Trophoblast cell (in vitro differentiated cells and primary cell): ENCODE measurements at regions not wholly inside any gene's neighbourhood (a gene's known extent, or its start where the extent isn't known, plus 50 kb on each side); places are given as distances from the start of the nearest gene placed in this dataset.
"Not testable (repeated sequence)": the region's sequence is repeated elsewhere in the genome, so short reads cannot be mapped to it uniquely, and the experiment has no call there.

Experiments
- DNase-seq, 2 donors: peaks; one replicate each; pipeline ENCODE4 v3.0.0-alpha.2; 2016
- H2AFZ ChIP-seq: 2 replicates; pipeline ENCODE4 v1.6.1; 2013; ENCODE audit warnings: low read length, moderate library complexity, mild to moderate bottlenecking; ENCODE audit not compliant: insufficient read depth, poor library complexity
- H2AK5ac ChIP-seq: 2 replicates; pipeline ENCODE4 v1.6.1; 2013; ENCODE audit warnings: mild to moderate bottlenecking, low read length
- H2BK120ac ChIP-seq: 2 replicates; pipeline ENCODE4 v1.6.1; 2013; ENCODE audit warnings: low read length, mild to moderate bottlenecking, moderate library complexity; ENCODE audit not compliant: insufficient read depth, poor library complexity
- H2BK12ac ChIP-seq: 2 replicates; pipeline ENCODE4 v1.6.1; 2013; ENCODE audit warnings: mild to moderate bottlenecking, low read length, moderate library complexity
- H2BK5ac ChIP-seq: 2 replicates; pipeline ENCODE4 v1.6.1; 2013; ENCODE audit warnings: low read length, low read depth, moderate library complexity, mild to moderate bottlenecking; ENCODE audit not compliant: poor library complexity
- H3K14ac ChIP-seq: 2 replicates; pipeline ENCODE4 v1.6.1; 2013; ENCODE audit warnings: mild to moderate bottlenecking, low read length
- H3K18ac ChIP-seq: 2 replicates; pipeline ENCODE4 v1.6.1; 2013; ENCODE audit warnings: mild to moderate bottlenecking, low read length
- H3K23ac ChIP-seq: 2 replicates; pipeline ENCODE4 v1.6.1; 2013; ENCODE audit warnings: low read length
- H3K27ac ChIP-seq: 2 replicates; pipeline ENCODE4 v1.5.1; 2013; ENCODE audit warnings: low read depth, mild to moderate bottlenecking, inconsistent platforms, low read length, moderate library complexity
- H3K27me3 ChIP-seq: 2 replicates; pipeline ENCODE4 v1.6.1; 2013; ENCODE audit warnings: inconsistent platforms, mild to moderate bottlenecking, low read length, moderate library complexity; ENCODE audit not compliant: insufficient read depth
- H3K36me3 ChIP-seq, 2 experiments: 1 replicate in 1 of 2; 2 replicates in 1 of 2; pipeline ENCODE4 v1.6.1; 2013; ENCODE audit warnings: low read length in 2 of 2, mild to moderate bottlenecking in 2 of 2, moderate library complexity in 1 of 2; ENCODE audit not compliant: insufficient read depth in 2 of 2, control insufficient read depth in 1 of 2
- H3K4ac ChIP-seq: 2 replicates; pipeline ENCODE4 v1.6.1; 2013; ENCODE audit warnings: low read depth, mild to moderate bottlenecking, low read length, moderate library complexity
- H3K4me1 ChIP-seq, 2 experiments: 1 replicate in 1 of 2; 2 replicates in 1 of 2; pipeline ENCODE4 v1.6.1; 2013; ENCODE audit warnings: low read length in 2 of 2, mild to moderate bottlenecking in 2 of 2, moderate library complexity in 1 of 2; ENCODE audit not compliant: insufficient read depth in 2 of 2, control insufficient read depth in 1 of 2
- H3K4me2 ChIP-seq: 2 replicates; pipeline ENCODE4 v1.6.1; 2013; ENCODE audit warnings: inconsistent platforms, mild to moderate bottlenecking, low read length, moderate library complexity
- H3K4me3 ChIP-seq: 2 replicates; pipeline ENCODE4 v1.5.1; 2013; ENCODE audit warnings: mild to moderate bottlenecking, low read depth, low read length, inconsistent platforms
- H3K79me1 ChIP-seq: one replicate; pipeline ENCODE4 v1.6.1; 2013; ENCODE audit warnings: low read length
- H3K79me2 ChIP-seq: 2 replicates; pipeline ENCODE4 v1.6.1; 2013; ENCODE audit warnings: low read length, mild to moderate bottlenecking; ENCODE audit not compliant: control insufficient read depth, insufficient read depth, poor library complexity
- H3K9ac ChIP-seq: 2 replicates; pipeline ENCODE4 v1.6.1; 2013; ENCODE audit warnings: mild to moderate bottlenecking, low read length
- H3K9me3 ChIP-seq: 2 replicates; pipeline ENCODE4 v1.6.1; 2013; ENCODE audit warnings: low read depth, mild to moderate bottlenecking, control low read depth, inconsistent platforms, low read length; ENCODE audit not compliant: insufficient read depth
- H4K12ac ChIP-seq: 2 replicates; pipeline ENCODE4 v1.6.1; 2013; ENCODE audit warnings: low read depth, mild to moderate bottlenecking, low read length, moderate library complexity
- H4K8ac ChIP-seq: 2 replicates; pipeline ENCODE4 v1.6.1; 2013; ENCODE audit warnings: low read depth, mild to moderate bottlenecking, low read length, moderate library complexity
- H4K91ac ChIP-seq: one replicate; pipeline ENCODE4 v1.6.1; 2013; ENCODE audit warnings: low read depth, mild to moderate bottlenecking, low read length, moderate library complexity
- WGBS: extraction: QIAGEN DNeasy Blood & Tissue Kit; methylation state at CpG from one replicate; pipeline ENCODE4 v1.1.7; 2013; ENCODE audit warnings: missing lambda C conversion rate; ENCODE audit not compliant: insufficient read length, insufficient coverage; ENCODE audit errors: extremely low coverage; 5-methylcytosine and 5-hydroxymethylcytosine counted together

DNA sequence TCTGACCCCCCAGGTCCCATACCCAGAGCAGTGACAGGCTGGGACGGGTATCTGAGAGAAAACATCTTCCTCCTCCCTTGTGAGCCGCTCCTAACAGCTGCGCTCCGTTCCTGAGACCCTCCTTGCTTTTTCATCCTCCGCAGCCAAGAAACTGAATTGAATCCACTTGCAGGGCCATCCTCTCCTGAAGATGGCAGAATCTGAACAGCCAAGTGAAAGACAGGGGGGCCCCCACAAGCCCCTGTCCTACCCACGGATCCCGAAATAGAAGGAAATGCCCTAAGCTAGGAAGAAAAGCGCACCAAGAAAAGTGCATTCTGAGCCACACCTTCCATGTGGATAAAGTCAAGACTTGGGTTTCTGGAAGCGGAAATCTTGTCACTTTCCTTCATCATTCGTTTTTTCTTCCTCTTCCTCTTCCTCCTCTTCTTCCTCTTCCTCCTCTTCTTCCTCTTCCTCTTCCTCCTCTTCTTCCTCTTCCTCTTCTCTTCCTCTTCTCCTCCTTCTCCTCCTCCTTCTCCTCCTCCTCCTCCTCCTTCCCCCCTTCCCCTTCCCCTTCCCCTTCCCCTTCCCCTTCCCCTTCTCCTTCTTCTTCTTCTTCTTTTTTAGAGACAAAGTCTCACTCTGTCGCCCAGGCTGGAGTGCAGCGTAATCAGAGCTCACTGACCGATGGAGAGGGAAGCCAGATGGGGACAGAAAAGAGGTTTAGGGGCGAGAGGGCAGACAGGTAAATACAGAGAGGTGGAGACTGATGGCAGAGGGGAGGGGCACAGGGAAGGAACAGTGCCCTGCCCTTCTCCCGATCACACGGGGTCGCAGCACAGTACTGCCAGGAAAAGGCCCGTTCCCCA lies 86.0 kb upstream of the WWC2 start:
- Histone ChIP-seq H2BK5ac (no peak overlapping the region), H3K9ac (no peak overlapping the region), H3K18ac (no peak overlapping the region), H4K12ac (no peak overlapping the region), H3K4me2 (peak overlapping the region; percentile 51), H3K27me3 (no peaks in the 10 kb centered on the region), H3K79me2 (no peaks in the 10 kb centered on the region), H3K4me3 (no peak overlapping the region), H3K14ac (no peak overlapping the region), H2BK12ac (no peak overlapping the region), H2AFZ (no peak overlapping the region), H2BK120ac (no peak overlapping the region), H3K9me3 (no peaks in the 10 kb centered on the region), H3K4me1 (no peaks in the 10 kb centered on the region), H3K36me3 (no peaks in the 10 kb centered on the region), H3K4ac (no peak overlapping the region), H2AK5ac (no peak overlapping the region), H4K91ac (no peak overlapping the region), H4K8ac (no peak overlapping the region), H3K23ac (no peak overlapping the region), H3K79me1 (no peaks in the 10 kb centered on the region), H3K27ac (no peak overlapping the region)
- DNase-seq, result no peak
- no CpG with 5 or more reads among the region's 18 CpGs for WGBS

GRCh38 chr4:183011213-183011907 lies 87.7 kb upstream of the WWC2 start:
- Histone ChIP-seq H3K79me2 (no peaks in the 10 kb centered on the region), H2AFZ (no peak overlapping the region), H3K4me1 (no peaks in the 10 kb centered on the region), H3K9me3 (no peaks in the 10 kb centered on the region), H3K4me3 (no peak overlapping the region), H3K14ac (no peak overlapping the region), H3K79me1 (no peaks in the 10 kb centered on the region), H2BK12ac (no peak overlapping the region), H4K8ac (no peak overlapping the region), H3K23ac (no peak overlapping the region), H2BK5ac (no peak overlapping the region), H3K27ac (no peak overlapping the region), H3K4me2 (no peak overlapping the region), H3K4ac (no peak overlapping the region), H4K91ac (no peak overlapping the region), H3K36me3 (no peaks in the 10 kb centered on the region), H3K18ac (no peak overlapping the region), H3K9ac (peak overlapping the region; percentile 37), H3K27me3 (no peaks in the 10 kb centered on the region), H4K12ac (no peak overlapping the region), H2AK5ac (no peak overlapping the region), H2BK120ac (no peak overlapping the region)
- peak in 1 of 2 donors; percentile 21 for DNase-seq
- no CpG with 5 or more reads among the region's 8 CpGs for WGBS

DNA sequence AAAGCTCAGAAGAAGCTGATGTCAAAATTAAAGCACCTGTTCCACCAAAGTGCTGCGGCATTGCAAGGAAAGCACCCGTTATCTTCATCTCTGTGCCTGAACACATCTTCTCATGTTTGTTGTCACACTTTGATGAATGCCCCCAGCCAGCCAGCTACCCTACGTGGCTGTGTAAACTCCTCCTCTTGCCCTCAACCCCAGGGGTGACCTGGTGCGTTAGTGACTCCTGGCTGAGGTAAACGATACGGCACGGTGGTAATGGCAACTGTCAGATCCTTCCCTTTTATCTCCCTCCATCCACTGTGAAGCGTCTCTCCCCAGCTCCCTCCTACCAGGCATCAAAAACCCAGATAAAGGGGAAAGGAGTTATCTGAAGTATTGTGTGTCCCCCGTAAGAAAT lies 90.6 kb upstream of the WWC2 start:
- no peak overlapping the region for H2AFZ ChIP-seq
- WGBS, result no CpG with 5 or more reads among the region's 9 CpGs
- no peak overlapping the region for H2BK120ac ChIP-seq
- H3K9me3 ChIP-seq, result no peaks in the 10 kb centered on the region
- no peaks in the 10 kb centered on the region for H3K4me1 ChIP-seq
- no peak overlapping the region for H2BK5ac ChIP-seq
- no peak overlapping the region for H3K18ac ChIP-seq
- H3K27ac ChIP-seq, result no peak overlapping the region
- DNase-seq, result no peak
- H3K14ac ChIP-seq, result no peak overlapping the region
- H3K4me2 ChIP-seq, result no peak overlapping the region
- no peaks in the 10 kb centered on the region for H3K79me1 ChIP-seq
- H4K12ac ChIP-seq, result no peak overlapping the region
- no peak overlapping the region for H3K9ac ChIP-seq
- H3K4ac ChIP-seq, result no peak overlapping the region
- no peak overlapping the region for H3K23ac ChIP-seq
- H4K91ac ChIP-seq, result no peak overlapping the region
- no peaks in the 10 kb centered on the region for H3K79me2 ChIP-seq
- H3K27me3 ChIP-seq, result no peaks in the 10 kb centered on the region
- no peak overlapping the region for H2AK5ac ChIP-seq
- H3K36me3 ChIP-seq, result no peaks in the 10 kb centered on the region
- H2BK12ac ChIP-seq, result no peak overlapping the region
- H4K8ac ChIP-seq, result no peak overlapping the region
- H3K4me3 ChIP-seq, result peak overlapping the region; percentile 47

GRCh38 chr4:183004370-183004769 lies 87.2 kb upstream of the DCTD start:
- not testable (repeated sequence) for H3K27me3 ChIP-seq, DNase-seq, H2BK120ac ChIP-seq, H3K4me1 ChIP-seq, H3K4me2 ChIP-seq, H2BK12ac ChIP-seq, H3K27ac ChIP-seq, H2AFZ ChIP-seq, H3K23ac ChIP-seq, H3K79me2 ChIP-seq, H3K79me1 ChIP-seq, H3K14ac ChIP-seq, H4K8ac ChIP-seq, H3K4me3 ChIP-seq, H3K36me3 ChIP-seq, H4K12ac ChIP-seq, H2BK5ac ChIP-seq, H3K9ac ChIP-seq, H4K91ac ChIP-seq, H2AK5ac ChIP-seq, H3K4ac ChIP-seq, H3K18ac ChIP-seq, H3K9me3 ChIP-seq
